ENCODE measurements at regions not wholly inside any gene's neighbourhood (a gene's known extent, or its start where the extent isn't known, plus 50 kb on each side); places are given as distances from the start of the nearest gene placed in this dataset.

DNA sequence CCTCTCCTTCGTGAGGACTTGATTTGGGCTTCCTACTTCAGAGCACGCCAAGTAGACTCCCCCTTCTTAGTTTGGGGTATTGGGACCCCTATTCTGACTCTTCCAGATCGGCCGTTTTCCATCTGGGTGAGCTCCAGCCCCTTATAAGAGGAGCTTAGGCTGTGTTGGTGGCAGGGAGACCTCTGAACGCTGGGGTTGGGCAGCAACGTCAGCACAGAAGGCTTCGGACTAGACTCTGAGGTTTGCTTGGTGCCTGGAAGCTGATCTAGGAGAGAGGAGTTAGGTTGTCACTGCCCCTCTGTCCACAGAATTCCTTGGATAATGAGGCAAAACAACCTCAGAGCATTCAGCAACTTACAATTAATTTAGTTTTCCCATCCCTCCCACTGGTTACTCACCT is 99.2 kb upstream of the RTL1 start:
- TF ChIP-seq POLR2A (IDR thresholded peaks at IDR 0.05; ENCODE audit: low read length) (no peak), GATA1 (IDR thresholded peaks at IDR 0.05; ENCODE audit: low read depth, low read length) (no peak)
